ENCODE measurements at regions not wholly inside any gene's neighbourhood (a gene's known extent, or its start where the extent isn't known, plus 50 kb on each side); places are given as distances from the start of the nearest gene placed in this dataset.
A peak's percentile ranks its signal among the peaks of the same experiment; 100 is the strongest.

DNA sequence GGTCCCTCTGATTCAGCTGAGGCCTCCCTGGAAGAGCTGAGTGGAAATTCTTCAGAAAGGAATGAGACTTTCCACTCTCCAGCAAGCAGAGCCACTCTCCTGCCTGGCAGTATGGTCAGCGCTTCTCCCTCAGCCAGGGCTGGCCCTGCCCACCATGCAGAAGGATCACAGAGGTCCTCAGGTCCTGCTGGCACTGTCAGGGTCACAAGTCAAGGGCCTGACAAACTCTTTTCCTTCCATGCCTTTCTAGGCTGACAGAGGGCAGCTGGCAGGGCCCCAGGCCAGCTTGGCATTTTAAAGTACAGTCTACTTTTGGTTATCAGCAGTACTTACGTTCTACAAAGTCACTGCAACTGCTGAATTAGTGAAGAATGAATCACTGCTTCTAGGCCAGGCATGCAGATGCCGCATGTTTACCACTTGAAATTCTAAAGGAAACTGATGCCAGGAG, 119.3 kb upstream of the FRMD4A start:
- CTCF ChIA-PET: interaction anchor here (1.7 kb wide), 1 partner anchor 10 kb away, joined by 4 read pairs; no protein-coding TSS in a partner anchor
- intact Hi-C loops (cut with micrococcal nuclease): loop anchor here (5.0 kb wide), 1 partner anchor 43 kb away; no protein-coding TSS in a partner anchor
- H3K9ac ChIP-seq (ENCODE audit: low read depth, low read length): peak overlapping the region; percentile 4; the same call in 1 of the 2 replicates

More for the DNA sequence above, 119.3 kb upstream of the FRMD4A start:
- Histone ChIP-seq H4K91ac (ENCODE audit: insufficient read depth, low read depth, low read length) (peak overlapping the region; percentile 80), H3K36me3 (ENCODE audit: control insufficient read depth, insufficient read depth, low read length) (no peaks in the 10 kb centered on the region), H4K20me1 (ENCODE audit: insufficient read depth, low read length) (no peaks in the 10 kb centered on the region), H2BK15ac (ENCODE audit: low read depth, low read length) (peak overlapping the region; percentile 76; the same call in 2 of the 3 replicates), H3K27me3 (ENCODE audit: control insufficient read depth, insufficient read depth, low read length) (no peaks in the 10 kb centered on the region), H3K9me3 (ENCODE audit: control insufficient read depth, insufficient read depth, low read length) (no peaks in the 10 kb centered on the region), H3K4ac (ENCODE audit: low read depth, low read length) (peak overlapping the region; percentile 75), H2AK9ac (replicated peaks; ENCODE audit: low read depth, low read length, poor library complexity) (no peak overlapping the region), H2AK5ac (ENCODE audit: low read depth, low read length) (peak overlapping the region; percentile 48; the same call in 1 of the 2 replicates), H3K4me3 (ENCODE audit: insufficient read depth, low read depth, low read length) (no peak overlapping the region), H4K8ac (ENCODE audit: low read depth in 2 of 2, low read length in 2 of 2) (peak overlapping the region; percentile 81 to 83; a peak in 3 of 4 replicates), H3K14ac (replicated peaks; ENCODE audit: low read depth, low read length) (peak overlapping the region; percentile 77), H3K18ac (ENCODE audit: low read depth, low read length) (peak overlapping the region; percentile 78), H3K56ac (ENCODE audit: extremely low read depth, insufficient read depth, low read length) (0 out of 2 replicates have a peak overlapping the region, but pooled peaks have one; percentile 2), H2BK120ac (ENCODE audit: low read depth, low read length) (peak overlapping the region; percentile 91), H3K79me1 (ENCODE audit: low read depth in 1 of 2, low read length in 2 of 2) (no peaks in the 10 kb centered on the region), H2BK20ac (ENCODE audit: low read depth, low read length) (peak overlapping the region; percentile 67), H3K23ac (ENCODE audit: low read depth, low read length) (no peak overlapping the region), H4K5ac (ENCODE audit: low read depth, low read length) (peak overlapping the region; percentile 94; the same call in 1 of the 2 replicates), H3K4me1 (ENCODE audit: control insufficient read depth, insufficient read depth, low read length) (peaks cover 12% of the 10 kb centered on the region), H3K9me1 (ENCODE audit: insufficient read depth, low read length) (peaks cover 12% of the 10 kb centered on the region), H2AFZ (replicated peaks; ENCODE audit: low read length, poor library complexity) (peak overlapping the region; percentile 77), H3K27ac (ENCODE audit: insufficient read depth, low read length) (peak overlapping the region; percentile 86), H2BK5ac (ENCODE audit: low read depth, low read length, poor library complexity, severe bottlenecking) (peak overlapping the region; percentile 97), H3K4me2 (ENCODE audit: low read depth, low read length) (peak overlapping the region; percentile 45; the same call in 1 of the 2 replicates)
- peak; percentile 8; the same call in 1 of the 2 replicates for TF ChIP-seq NFE2L2 (IDR thresholded peaks at IDR 0.05; ENCODE audit: low read depth, low read length)
- TF ChIP-seq CEBPB (IDR thresholded peaks at IDR 0.05; ENCODE audit: low read depth, low read length): no peak
- no CpG with 5 or more reads among the region's 3 CpGs for WGBS, 2 experiments (ENCODE audit: extremely low coverage in 2 of 2, insufficient read length in 1 of 2)
- ATAC-seq (ENCODE audit: low read depth) (peak; percentile 88), DNase-seq (peak; percentile 65)
- dilution Hi-C loops (cut with HindIII; ENCODE audit: low sequenced_read_pairs, unreplicated experiment) (no loop called here), in situ Hi-C loops (cut with MboI; ENCODE audit: low sequenced_read_pairs) (no loop called here)
- no TSS peak for BruUV-seq (replicated peaks)
- POLR2A ChIA-PET (ENCODE audit: unreplicated experiment): no interaction called here

All from IMR-90 (cell line).